GM23338 (cell line): ENCODE measurements at regions not wholly inside any gene's neighbourhood (a gene's known extent, or its start where the extent isn't known, plus 50 kb on each side); places are given as distances from the start of the nearest gene placed in this dataset.

Experiments used
- ATAC-seq: fragments of 200-7000 bp; cut with Tn5 transposase; 3 replicates; pipeline ENCODE4 v1.9.1; 2020
- DNase-seq: peaks from one replicate; pipeline ENCODE4 v3.0.0-alpha.2; 2015; ENCODE audit warnings: low spot score
- H2AFZ ChIP-seq: fragments of 200-600 bp; sonication (generic); 2 replicates; pipeline ENCODE4 v1.8.0; 2016; ENCODE audit warnings: antibody characterized with exemption, mild to moderate bottlenecking, moderate library complexity
- H3F3A ChIP-seq: fragments of 200-600 bp; sonication (generic); replicated peaks from 2 replicates; pipeline ENCODE4 v1.8.0; 2017; ENCODE audit warnings: antibody characterized with exemption, mixed run types, low read depth
- H3K27ac ChIP-seq: fragments of 200-600 bp; sonication (generic); 2 replicates; pipeline ENCODE4 v1.6.1; 2016; ENCODE audit warnings: low read depth
- H3K27me3 ChIP-seq: fragments of 200-600 bp; sonication (generic); 2 replicates; pipeline ENCODE4 v1.8.0; 2016; ENCODE audit warnings: mild to moderate bottlenecking, mixed run types, moderate library complexity; ENCODE audit not compliant: insufficient read depth
- H3K36me3 ChIP-seq: fragments of 200-600 bp; sonication (generic); 2 replicates; pipeline ENCODE4 v1.8.0; 2016; ENCODE audit warnings: mild to moderate bottlenecking; ENCODE audit not compliant: insufficient read depth
- H3K4me1 ChIP-seq: fragments of 200-600 bp; sonication (generic); 2 replicates; pipeline ENCODE4 v1.8.0; 2016; ENCODE audit warnings: mild to moderate bottlenecking, moderate library complexity; ENCODE audit not compliant: insufficient read depth
- H3K4me2 ChIP-seq: fragments of 200-600 bp; sonication (generic); 2 replicates; pipeline ENCODE4 v1.7.1; 2017; ENCODE audit warnings: mixed run types
- H3K4me3 ChIP-seq: fragments of 200-600 bp; sonication (generic); 2 replicates; pipeline ENCODE4 v1.6.1; 2016; ENCODE audit warnings: mixed run types
- H3K79me2 ChIP-seq: fragments of 200-600 bp; sonication (generic); replicated peaks from 2 replicates; pipeline ENCODE4 v1.8.0; 2017; ENCODE audit warnings: mild to moderate bottlenecking; ENCODE audit not compliant: insufficient read depth
- H3K9me2 ChIP-seq: fragments of 200-600 bp; sonication (generic); 2 replicates; pipeline ENCODE4 v1.8.0; 2017; ENCODE audit not compliant: insufficient read depth
- H4K20me1 ChIP-seq: fragments of 200-600 bp; sonication (generic); replicated peaks from 2 replicates; pipeline ENCODE4 v1.8.0; 2017; ENCODE audit warnings: mild to moderate bottlenecking; ENCODE audit not compliant: insufficient read depth
- H3K27ac Mint-ChIP-seq: 2 replicates; pipeline ENCODE4 v1.8.0; 2020; ENCODE audit warnings: inconsistent platforms, mild to moderate bottlenecking, moderate library complexity, mixed read lengths
- H3K27me3 Mint-ChIP-seq: 3 replicates; pipeline ENCODE4 v1.8.0; 2022; ENCODE audit warnings: low read depth, mild to moderate bottlenecking, moderate library complexity, mixed read lengths, inconsistent platforms; ENCODE audit not compliant: insufficient read depth, poor library complexity
- H3K36me3 Mint-ChIP-seq: 3 replicates; pipeline ENCODE4 v1.8.0; 2021; ENCODE audit warnings: low read depth, mild to moderate bottlenecking, inconsistent platforms, moderate library complexity, mixed read lengths
- H3K4me1 Mint-ChIP-seq: 3 replicates; pipeline ENCODE4 v1.8.0; 2020; ENCODE audit warnings: mild to moderate bottlenecking, inconsistent platforms, mixed read lengths
- H3K4me3 Mint-ChIP-seq: 3 replicates; pipeline ENCODE4 v1.8.0; 2021; ENCODE audit warnings: moderate library complexity, mild to moderate bottlenecking, inconsistent platforms, mixed read lengths
- H3K9me3 Mint-ChIP-seq: 3 replicates; pipeline ENCODE4 v1.8.0; 2020; ENCODE audit warnings: moderate library complexity, mild to moderate bottlenecking, inconsistent platforms, mixed read lengths
- CREB1 ChIP-seq: fragments of 250-450 bp; sonication (Bioruptor Pico); IDR thresholded peaks from 2 replicates; pipeline ENCODE4 v1.5.0; 2020; ENCODE audit warnings: low read depth, mild to moderate bottlenecking, moderate library complexity
- ETS1 ChIP-seq: IDR thresholded peaks from 2 replicates; pipeline ENCODE4 v1.6.1; 2016; ENCODE audit warnings: antibody characterized with exemption
- EZH2 ChIP-seq: fragments of 200-600 bp; sonication (generic); IDR thresholded peaks from one replicate; pipeline ENCODE4 v1.8.0; 2017; ENCODE audit warnings: antibody characterized with exemption, mild to moderate bottlenecking, low read depth; ENCODE audit not compliant: unreplicated experiment
- EZH2phosphoT487 ChIP-seq: fragments of 200-600 bp; sonication (generic); IDR thresholded peaks from one replicate; pipeline ENCODE4 v1.8.1; 2018; ENCODE audit warnings: antibody characterized with exemption; ENCODE audit not compliant: unreplicated experiment
- JUNB ChIP-seq: IDR thresholded peaks from one replicate; pipeline ENCODE4 v1.6.1; 2016; ENCODE audit warnings: antibody characterized with exemption; ENCODE audit not compliant: unreplicated experiment
- STAT1 ChIP-seq: IDR thresholded peaks from one replicate; pipeline ENCODE4 v1.6.1; 2016; ENCODE audit warnings: antibody characterized with exemption; ENCODE audit not compliant: unreplicated experiment
- ZNF114 ChIP-seq: fragments of 250-450 bp; sonication (Bioruptor Pico); IDR thresholded peaks from 2 replicates; pipeline ENCODE4 v1.5.0; 2020; ENCODE audit warnings: mild to moderate bottlenecking, moderate library complexity
- ZNF331 ChIP-seq: fragments of 250-450 bp; sonication (Bioruptor Pico); IDR thresholded peaks from 2 replicates; pipeline ENCODE4 v1.5.0; 2020; ENCODE audit warnings: low read depth, mild to moderate bottlenecking, moderate library complexity
- ZNF462 ChIP-seq: fragments of 250-450 bp; sonication (Bioruptor Pico); IDR thresholded peaks from 2 replicates; pipeline ENCODE4 v1.5.0; 2020; ENCODE audit warnings: mild to moderate bottlenecking, moderate library complexity

GRCh38 chr7:14978687-14979086 lies 76.1 kb upstream of the DGKB start:
- ATAC-seq (no peak), DNase-seq (no peak)
- peaks cover 11% of the 10 kb centered on the region for H3K9me2 ChIP-seq
- no peak overlapping the region for H3K4me3 ChIP-seq
- Mint-ChIP-seq H3K9me3 (no peaks in the 10 kb centered on the region; the same call in 1 of the 3 replicates), H3K4me3 (no peak overlapping the region), H3K36me3 (peaks cover 3% of the 10 kb centered on the region; the same call in 1 of the 3 replicates), H3K4me1 (no peaks in the 10 kb centered on the region), H3K27me3 (no peaks in the 10 kb centered on the region), H3K27ac (no peak overlapping the region)
- no peaks in the 10 kb centered on the region for H3K4me1 ChIP-seq
- no peaks in the 10 kb centered on the region for H3F3A ChIP-seq
- H4K20me1 ChIP-seq: no peaks in the 10 kb centered on the region
- H3K4me2 ChIP-seq: no peak overlapping the region
- TF ChIP-seq EZH2phosphoT487 (no peak), ZNF114 (CRISPR knock-in tag) (no peak), STAT1 (no peak), JUNB (no peak)
- H3K27ac ChIP-seq: no peak overlapping the region
- no peaks in the 10 kb centered on the region for H3K27me3 ChIP-seq
- no peaks in the 10 kb centered on the region for H3K79me2 ChIP-seq
- H2AFZ ChIP-seq: no peak overlapping the region
- H3K36me3 ChIP-seq: no peaks in the 10 kb centered on the region

GRCh38 chr7:14974688-14975087 lies 72.1 kb upstream of the DGKB start:
- Histone ChIP-seq H2AFZ (no peak overlapping the region), H4K20me1 (no peaks in the 10 kb centered on the region), H3K79me2 (no peaks in the 10 kb centered on the region), H3K4me2 (no peak overlapping the region), H3F3A (no peaks in the 10 kb centered on the region), H3K27ac (no peak overlapping the region), H3K9me2 (no peaks in the 10 kb centered on the region; the same call in 1 of the 2 replicates), H3K27me3 (no peaks in the 10 kb centered on the region), H3K4me3 (no peak overlapping the region), H3K36me3 (no peaks in the 10 kb centered on the region), H3K4me1 (0 out of 2 replicates have a peak, but pooled peaks cover 6% of the 10 kb centered on the region)
- Mint-ChIP-seq H3K9me3 (no peaks in the 10 kb centered on the region), H3K27me3 (no peaks in the 10 kb centered on the region), H3K27ac (no peak overlapping the region), H3K36me3 (no peaks in the 10 kb centered on the region), H3K4me3 (no peak overlapping the region), H3K4me1 (peaks cover 3% of the 10 kb centered on the region; the same call in 2 of the 3 replicates)
- DNase-seq: no peak
- ATAC-seq: no peak
- no peak for TF ChIP-seq EZH2
- TF ChIP-seq STAT1: no peak
- TF ChIP-seq ZNF462: no peak
- TF ChIP-seq ZNF331 (CRISPR knock-in tag): no peak
- TF ChIP-seq ETS1: no peak
- TF ChIP-seq CREB1 (CRISPR knock-in tag): no peak
